HepG2 (cell line): ENCODE measurements at regions not wholly inside any gene's neighbourhood (a gene's known extent, or its start where the extent isn't known, plus 50 kb on each side); places are given as distances from the start of the nearest gene placed in this dataset.

Experiments used
- ATAC-seq: fragments of 200-7000 bp; cut with Tn5 transposase; 3 replicates; pipeline ENCODE4 v1.9.1; 2020; ENCODE audit warnings: mild to moderate bottlenecking, moderate library complexity
- BruUV-seq: library from RNA; stranded (reverse); fragments of 400-500 nt; replicated peaks from 2 replicates; lab custom pipeline; 2021; lab: Mats Ljungman, UMichigan
- CTCF ChIA-PET: fragments of 300-600 bp; formaldehyde crosslinking; extraction: SDS; loops from one replicate; lab custom pipeline; 2021; ENCODE audit warnings: low total read pairs, inconsistent platforms, low intra/inter-chr PET ratio; lab: Yijun Ruan, JAX
- POLR2A ChIA-PET: fragments of 350-600 bp; sonication (Branson Sonifier 250); formaldehyde crosslinking; loops from one replicate; lab custom pipeline; 2020; ENCODE audit warnings: antibody characterized with exemption, inconsistent platforms; lab: Yijun Ruan, JAX
- DNase-seq: peaks from one replicate; pipeline ENCODE4 v3.0.0-alpha.2; 2015; ENCODE audit warnings: low spot score
- FAIRE-seq: peaks from 3 replicates; lab custom pipeline; 2011; peaks lifted over from hg19 to GRCh38; lab: Jason Lieb, UNC
- H2AFZ ChIP-seq: one replicate; pipeline ENCODE4 v1.6.1; 2011; ENCODE audit warnings: low read length, inconsistent platforms
- H3K27ac ChIP-seq: fragments of 300-600 bp; 3 replicates; pipeline ENCODE4 v1.8.0; 2011; ENCODE audit warnings: mixed run types, mild to moderate bottlenecking, mixed read lengths, low read length, inconsistent platforms; ENCODE audit not compliant: insufficient read depth; ENCODE audit errors: extremely low read length
- H3K27me3 ChIP-seq, 2 experiments: fragments of 200-600 bp in 1 of 2; 2 replicates in 1 of 2; 3 replicates in 1 of 2; pipeline versions ENCODE4 v1.6.0 to v1.8.0; 2011; ENCODE audit warnings: low read length in 2 of 2, mild to moderate bottlenecking in 2 of 2, moderate library complexity in 2 of 2, inconsistent platforms in 1 of 2; ENCODE audit not compliant: insufficient read depth in 2 of 2, control insufficient read depth in 1 of 2
- H3K36me3 ChIP-seq, 2 experiments: fragments of 200-600 bp in 1 of 2; replicated peaks in 1 of 2; 2 replicates in 1 of 2; 3 replicates in 1 of 2; pipeline versions ENCODE4 v1.5.1 to v1.8.0; 2011; ENCODE audit warnings: low read length in 2 of 2, inconsistent platforms in 1 of 2; ENCODE audit not compliant: insufficient read depth in 2 of 2, control insufficient read depth in 1 of 2
- H3K4me1 ChIP-seq: 2 replicates; pipeline ENCODE4 v1.5.1; 2012; ENCODE audit warnings: low read length, inconsistent platforms; ENCODE audit not compliant: insufficient read depth
- H3K4me2 ChIP-seq: 2 replicates; pipeline ENCODE4 v1.6.0; 2011; ENCODE audit warnings: low read depth, low read length, inconsistent platforms
- H3K4me3 ChIP-seq, 3 experiments: fragments of 200-600 bp in 1 of 3; sonication (generic), shearing (Covaris generic) in 1 of 3; replicated peaks in 1 of 3; 2 replicates each; pipeline ENCODE4 v1.5.1; 2011 to 2016; ENCODE audit warnings: low read length in 3 of 3, inconsistent platforms in 2 of 3, low read depth in 2 of 3, mild to moderate bottlenecking in 2 of 3, control low read depth in 1 of 3, mixed read lengths in 1 of 3; ENCODE audit not compliant: insufficient read depth in 1 of 3
- H3K79me2 ChIP-seq: one replicate; pipeline ENCODE4 v1.6.1; 2011; ENCODE audit warnings: low read length, inconsistent platforms; ENCODE audit not compliant: insufficient read depth
- H3K9ac ChIP-seq: 2 replicates; pipeline ENCODE4 v1.6.0; 2011; ENCODE audit warnings: mild to moderate bottlenecking, low read depth, low read length, inconsistent platforms; ENCODE audit not compliant: insufficient read depth
- H3K9me3 ChIP-seq: 2 replicates; pipeline ENCODE4 v1.5.1; 2012; ENCODE audit warnings: mild to moderate bottlenecking, low read length
- H4K20me1 ChIP-seq: 2 replicates; pipeline ENCODE4 v1.6.0; 2011; ENCODE audit warnings: inconsistent platforms, mild to moderate bottlenecking, low read length, moderate library complexity; ENCODE audit not compliant: insufficient read depth
- HOXA3 ChIP-seq: sonication (generic); formaldehyde crosslinking; IDR thresholded peaks from 2 replicates; pipeline ENCODE4 v1.5.0; 2020; ENCODE audit warnings: missing genetic modification reagents
- THAP11 ChIP-seq: IDR thresholded peaks from 2 replicates; pipeline ENCODE4 v1.6.1; 2016; ENCODE audit warnings: missing biosample characterization, missing genetic modification reagents
- TMF1 ChIP-seq: sonication (generic); formaldehyde crosslinking; IDR thresholded peaks from 2 replicates; pipeline ENCODE4 v1.8.1; 2022; ENCODE audit warnings: low read depth, missing genetic modification reagents
- ZKSCAN1 ChIP-seq: fragments of 150-350 bp; IDR thresholded peaks from 2 replicates; pipeline ENCODE4 v1.6.1; 2014; ENCODE audit warnings: low read length
- ZNF333 ChIP-seq: sonication (generic); formaldehyde crosslinking; IDR thresholded peaks from 2 replicates; pipeline ENCODE4 v1.4.0; 2020; ENCODE audit warnings: mild to moderate bottlenecking, missing genetic modification reagents, borderline replicate concordance
- ZNF367 ChIP-seq: sonication (generic); formaldehyde crosslinking; IDR thresholded peaks from 2 replicates; pipeline ENCODE4 v1.4.0; 2020; ENCODE audit warnings: missing genetic modification reagents, borderline replicate concordance
- ZNF496 ChIP-seq: sonication (generic); formaldehyde crosslinking; IDR thresholded peaks from 2 replicates; pipeline ENCODE4 v1.8.1; 2023; ENCODE audit warnings: mild to moderate bottlenecking, moderate library complexity, missing genetic modification reagents; ENCODE audit not compliant: insufficient replicate concordance
- ZNF501 ChIP-seq: sonication (generic); formaldehyde crosslinking; IDR thresholded peaks from 2 replicates; pipeline ENCODE4 v1.5.1; 2020; ENCODE audit warnings: mild to moderate bottlenecking, moderate library complexity, missing genetic modification reagents
- ZNF503 ChIP-seq: sonication (generic); formaldehyde crosslinking; IDR thresholded peaks from 2 replicates; pipeline ENCODE4 v1.4.0; 2020; ENCODE audit warnings: missing genetic modification reagents
- ZNF737 ChIP-seq: sonication (generic); formaldehyde crosslinking; IDR thresholded peaks from 2 replicates; pipeline ENCODE4 v1.5.0; 2020; ENCODE audit warnings: missing genetic modification reagents, mild to moderate bottlenecking, borderline replicate concordance
- ZNF816 ChIP-seq: sonication (generic); formaldehyde crosslinking; IDR thresholded peaks from 2 replicates; pipeline ENCODE4 v1.8.0; 2022; ENCODE audit warnings: missing genetic modification reagents, mild to moderate bottlenecking, borderline replicate concordance
- ZSCAN9 ChIP-seq: IDR thresholded peaks from 2 replicates; pipeline ENCODE4 v1.6.1; 2016; ENCODE audit warnings: borderline replicate concordance
- ZXDC ChIP-seq: sonication (generic); formaldehyde crosslinking; IDR thresholded peaks from 2 replicates; pipeline ENCODE4 v1.5.0; 2020; ENCODE audit warnings: mild to moderate bottlenecking, missing genetic modification reagents
- WGBS: methylation state at CpG from one replicate; pipeline ENCODE4 v1.1.6; 2017; ENCODE audit warnings: low lambda C conversion rate; 5-methylcytosine and 5-hydroxymethylcytosine counted together
- in situ Hi-C: cut with HindIII; loops from 2 replicates; pipeline ENCODE4 v1.10.0; 2017; ENCODE audit warnings: low pct_unique_long_range_greater_than_20kb; ENCODE audit not compliant: extremely low pct_ligation_motif_present
- intact Hi-C: fragments of 100-400 bp; cut with micrococcal nuclease; formaldehyde crosslinking; loops from one replicate; pipeline ENCODE4 v1.10.0; 2022; ENCODE audit not compliant: unreplicated experiment

GRCh38 chr6:44668391-44668930 is 281.0 kb downstream of the CDC5L start:
- intact Hi-C loops, result loop anchor here (2.0 kb wide), 1 partner anchor 750 kb away; no protein-coding TSS in a partner anchor
- POLR2A ChIA-PET, result no interaction called here
- WGBS, result 27% methylated on average over 7 of the region's 8 CpGs

GRCh38 chr6:44668976-44669934 is 281.7 kb downstream of the CDC5L start:
- Histone ChIP-seq H2AFZ (no peak overlapping the region), H3K4me3 (no peak overlapping the region), H3K4me1 (peaks cover 6% of the 10 kb centered on the region; the same call in 1 of the 2 replicates), H3K4me2 (no peak overlapping the region), H3K9ac (no peak overlapping the region), H3K27me3 (peaks cover 0 to 12% of the 10 kb centered on the region in 2 experiments; a peak in 3 of 5 replicates), H3K79me2 (no peaks in the 10 kb centered on the region), H3K36me3 (no peaks in the 10 kb centered on the region), H4K20me1 (no peaks in the 10 kb centered on the region), H3K27ac (no peak overlapping the region), H3K9me3 (no peaks in the 10 kb centered on the region)
- FAIRE-seq (no peak), ATAC-seq (no peak), DNase-seq (no peak)
- intact Hi-C loops (loop anchor here (2.0 kb wide), 1 partner anchor 750 kb away; no protein-coding TSS in a partner anchor), in situ Hi-C loops (loop anchor here (25.0 kb wide), 1 partner anchor 1243 kb away; no protein-coding TSS in a partner anchor)
- ChIA-PET CTCF (no interaction called here), POLR2A (no interaction called here)
- no TSS peak for BruUV-seq
- 50% methylated on average over 9 of the region's 9 CpGs for WGBS
- TF ChIP-seq ZNF367 (CRISPR knock-in tag) (no peak), TMF1 (CRISPR knock-in tag) (no peak), ZXDC (CRISPR knock-in tag) (no peak), ZSCAN9 (CRISPR knock-in tag) (no peak), ZNF503 (no peak), ZNF496 (CRISPR knock-in tag) (no peak), HOXA3 (CRISPR knock-in tag) (no peak), ZNF737 (CRISPR knock-in tag) (no peak)

More at GRCh38 chr6:44668391-44668930, 281.0 kb downstream of the CDC5L start:
- no peak overlapping the region for H3K4me3 ChIP-seq
- H2AFZ ChIP-seq, result no peak overlapping the region
- no peak overlapping the region for H3K9ac ChIP-seq
- in situ Hi-C loops, result loop anchor here (25.0 kb wide), 1 partner anchor 1244 kb away; no protein-coding TSS in a partner anchor
- no TSS peak for BruUV-seq
- H3K36me3 ChIP-seq, result no peaks in the 10 kb centered on the region
- H4K20me1 ChIP-seq, result no peaks in the 10 kb centered on the region
- no peak for FAIRE-seq
- H3K9me3 ChIP-seq, result no peaks in the 10 kb centered on the region
- CTCF ChIA-PET, result interaction anchor here (0.6 kb wide), 1 partner anchor 1046 kb away, joined by 3 read pairs; no protein-coding TSS in a partner anchor
- no peak overlapping the region for H3K27ac ChIP-seq
- ATAC-seq, result no peak; the same call in 2 of the 3 replicates
- H3K27me3 ChIP-seq, result peaks cover 0 to 17% of the 10 kb centered on the region in 2 experiments; a peak in 3 of 5 replicates
- H3K4me1 ChIP-seq, result peaks cover 6% of the 10 kb centered on the region; the same call in 1 of the 2 replicates
- TF ChIP-seq ZNF333 (CRISPR knock-in tag) (0 out of 2 replicates have a peak, but pooled peaks have one; percentile 43), ZNF501 (0 out of 2 replicates have a peak, but pooled peaks have one; percentile 11), ZKSCAN1 (0 out of 2 replicates have a peak, but pooled peaks have one; percentile 42), ZNF816 (no peak), THAP11 (CRISPR knock-in tag) (no peak)
- DNase-seq, result no peak
- H3K79me2 ChIP-seq, result no peaks in the 10 kb centered on the region
- no peak overlapping the region for H3K4me2 ChIP-seq
